ENCODE measurements at regions not wholly inside any gene's neighbourhood (a gene's known extent, or its start where the extent isn't known, plus 50 kb on each side); places are given as distances from the start of the nearest gene placed in this dataset.

DNA sequence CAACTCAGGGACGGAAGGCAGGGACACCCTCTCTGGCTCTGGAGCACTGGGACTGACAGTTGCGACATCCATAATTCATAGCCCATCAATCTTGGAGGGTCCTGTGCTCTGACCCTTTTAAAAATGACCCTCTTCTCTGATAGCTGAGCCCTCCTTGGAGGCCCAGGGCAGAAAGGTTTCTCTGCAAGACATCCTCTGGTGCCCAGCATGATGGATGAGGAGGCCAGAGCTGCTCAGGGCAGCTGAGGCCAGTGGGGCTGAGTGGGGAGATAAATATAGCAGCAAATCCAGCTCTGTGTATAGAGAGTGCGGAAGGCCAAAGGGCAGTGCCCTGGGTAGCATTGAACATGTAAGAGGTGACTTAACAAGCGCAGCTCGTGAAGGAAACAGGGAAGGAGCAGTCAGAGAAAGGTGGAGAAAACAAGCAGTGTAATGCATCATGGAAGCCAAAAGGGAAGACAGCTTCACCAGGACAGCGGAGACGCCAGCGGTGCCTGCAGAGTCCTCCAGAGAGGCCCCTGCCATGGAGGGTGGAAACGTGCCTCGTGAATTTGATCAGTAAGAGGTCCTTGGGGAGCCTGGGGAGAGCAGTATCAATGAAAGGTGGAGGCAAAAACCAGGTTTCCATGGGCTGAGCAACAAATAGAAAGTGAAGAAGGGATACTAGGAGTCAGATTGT, 50.4 kb upstream of the FMOD start:
- TF ChIP-seq, protein P1, sequence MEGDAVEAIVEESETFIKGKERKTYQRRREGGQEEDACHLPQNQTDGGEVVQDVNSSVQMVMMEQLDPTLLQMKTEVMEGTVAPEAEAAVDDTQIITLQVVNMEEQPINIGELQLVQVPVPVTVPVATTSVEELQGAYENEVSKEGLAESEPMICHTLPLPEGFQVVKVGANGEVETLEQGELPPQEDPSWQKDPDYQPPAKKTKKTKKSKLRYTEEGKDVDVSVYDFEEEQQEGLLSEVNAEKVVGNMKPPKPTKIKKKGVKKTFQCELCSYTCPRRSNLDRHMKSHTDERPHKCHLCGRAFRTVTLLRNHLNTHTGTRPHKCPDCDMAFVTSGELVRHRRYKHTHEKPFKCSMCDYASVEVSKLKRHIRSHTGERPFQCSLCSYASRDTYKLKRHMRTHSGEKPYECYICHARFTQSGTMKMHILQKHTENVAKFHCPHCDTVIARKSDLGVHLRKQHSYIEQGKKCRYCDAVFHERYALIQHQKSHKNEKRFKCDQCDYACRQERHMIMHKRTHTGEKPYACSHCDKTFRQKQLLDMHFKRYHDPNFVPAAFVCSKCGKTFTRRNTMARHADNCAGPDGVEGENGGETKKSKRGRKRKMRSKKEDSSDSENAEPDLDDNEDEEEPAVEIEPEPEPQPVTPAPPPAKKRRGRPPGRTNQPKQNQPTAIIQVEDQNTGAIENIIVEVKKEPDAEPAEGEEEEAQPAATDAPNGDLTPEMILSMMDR (IDR thresholded peaks at IDR 0.05; ENCODE audit: insufficient read depth, low read length, severe bottlenecking) = no peak
- no peak for DNase-seq (ENCODE audit: low read depth)
- Histone ChIP-seq H3K4me3 (ENCODE audit: low read depth, low read length) (no peak overlapping the region), H3K27me3 (ENCODE audit: control insufficient read depth, insufficient read depth, low read length) (no peaks in the 10 kb centered on the region), H3K36me3 (ENCODE audit: control insufficient read depth, insufficient read depth, low read length) (no peaks in the 10 kb centered on the region)
- no peak for FAIRE-seq

DNA sequence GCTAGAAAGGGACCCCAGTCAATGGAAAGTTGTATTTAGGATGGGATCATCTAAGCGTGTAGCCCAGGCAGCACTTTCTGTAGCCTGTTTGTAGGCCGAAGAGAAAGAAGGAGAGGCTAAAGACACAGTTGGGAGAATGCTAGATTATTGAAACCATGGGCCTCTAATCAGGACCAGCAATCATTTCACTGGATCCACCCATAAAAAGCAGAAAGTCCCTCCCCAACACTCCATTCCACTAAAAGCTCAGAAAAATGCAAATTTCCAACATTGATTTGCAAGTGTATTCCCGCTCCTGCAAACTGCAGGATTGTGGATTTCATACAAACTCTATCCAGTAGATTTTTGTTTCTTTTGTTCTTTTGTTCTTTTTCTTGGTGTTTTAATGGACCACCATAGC, 51.2 kb upstream of the FMOD start:
- no peaks in the 10 kb centered on the region for H3K36me3 ChIP-seq (ENCODE audit: control insufficient read depth, insufficient read depth, low read length)
- FAIRE-seq (no peak), DNase-seq (ENCODE audit: low read depth) (no peak)
- TF ChIP-seq, protein P1 (IDR thresholded peaks at IDR 0.05; ENCODE audit: insufficient read depth, low read length, severe bottlenecking) = no peak
- no peak overlapping the region for H3K4me3 ChIP-seq (ENCODE audit: low read depth, low read length)
- H3K27me3 ChIP-seq (ENCODE audit: control insufficient read depth, insufficient read depth, low read length) = no peaks in the 10 kb centered on the region

DNA sequence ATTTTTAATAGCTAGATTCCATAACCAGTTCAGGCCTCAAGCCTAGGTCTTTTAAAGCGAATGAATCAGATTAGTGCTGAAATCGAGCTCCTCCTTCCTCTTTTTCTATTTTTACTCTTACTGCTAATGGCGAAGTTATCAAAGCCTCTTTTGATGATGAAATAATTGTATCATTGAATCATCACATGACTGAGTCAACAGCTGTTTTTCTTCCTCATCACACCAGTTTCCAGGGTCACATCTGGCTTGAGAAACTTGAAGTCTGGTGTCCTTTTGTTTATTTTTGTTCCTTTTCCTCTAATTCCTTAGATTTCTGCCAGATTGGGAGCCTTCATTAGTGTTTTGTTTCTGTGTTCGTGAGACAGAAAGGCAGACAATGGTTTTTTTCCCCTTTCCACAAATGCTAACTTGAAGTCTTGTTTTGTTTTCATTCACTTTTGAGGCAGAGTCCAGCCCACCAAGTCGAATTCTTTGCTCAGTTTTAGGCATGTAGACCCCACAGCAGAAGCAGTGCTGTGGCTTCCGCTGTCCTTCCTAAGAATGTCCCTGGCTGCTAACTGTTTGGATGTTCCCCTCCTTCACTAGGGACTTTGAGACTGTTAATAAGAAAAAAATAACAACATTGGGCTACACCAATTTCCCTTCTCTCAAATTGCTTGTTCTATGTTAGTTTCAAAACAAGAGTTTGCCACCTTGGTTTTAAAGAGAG, 51.9 kb upstream of the FMOD start:
- Histone ChIP-seq H3K36me3 (ENCODE audit: control insufficient read depth, insufficient read depth, low read length) (no peaks in the 10 kb centered on the region), H3K4me3 (ENCODE audit: low read depth, low read length) (no peak overlapping the region), H3K27me3 (ENCODE audit: control insufficient read depth, insufficient read depth, low read length) (no peaks in the 10 kb centered on the region)
- no peak for FAIRE-seq
- peak; percentile 89 for DNase-seq (ENCODE audit: low read depth)
- TF ChIP-seq, protein P1 (IDR thresholded peaks at IDR 0.05; ENCODE audit: insufficient read depth, low read length, severe bottlenecking) = no peak

DNA sequence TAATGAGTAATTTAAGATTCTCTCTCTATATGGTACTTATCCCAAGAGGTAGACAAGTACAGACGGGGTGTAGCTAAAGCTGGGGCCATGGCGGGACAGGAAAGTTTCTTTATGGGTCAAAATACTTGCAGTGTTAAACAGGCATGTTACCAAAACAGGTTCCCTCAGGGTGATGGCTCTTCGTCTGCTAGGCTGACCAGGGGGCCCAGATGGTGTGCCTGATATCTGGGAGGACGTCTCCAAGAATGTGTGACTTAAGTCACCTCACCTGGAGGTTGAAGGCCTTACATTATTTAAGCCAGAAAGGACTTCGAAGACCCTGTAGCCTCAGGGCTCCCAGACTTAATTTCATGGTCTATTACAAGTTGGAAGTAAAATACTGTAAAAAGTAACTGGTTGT, 52.7 kb upstream of the FMOD start:
- TF ChIP-seq, protein P1 (IDR thresholded peaks at IDR 0.05; ENCODE audit: insufficient read depth, low read length, severe bottlenecking) = no peak
- FAIRE-seq = no peak
- DNase-seq (ENCODE audit: low read depth) = no peak
- Histone ChIP-seq H3K36me3 (ENCODE audit: control insufficient read depth, insufficient read depth, low read length) (no peaks in the 10 kb centered on the region), H3K4me3 (ENCODE audit: low read depth, low read length) (no peak overlapping the region), H3K27me3 (ENCODE audit: control insufficient read depth, insufficient read depth, low read length) (no peaks in the 10 kb centered on the region)

DNA sequence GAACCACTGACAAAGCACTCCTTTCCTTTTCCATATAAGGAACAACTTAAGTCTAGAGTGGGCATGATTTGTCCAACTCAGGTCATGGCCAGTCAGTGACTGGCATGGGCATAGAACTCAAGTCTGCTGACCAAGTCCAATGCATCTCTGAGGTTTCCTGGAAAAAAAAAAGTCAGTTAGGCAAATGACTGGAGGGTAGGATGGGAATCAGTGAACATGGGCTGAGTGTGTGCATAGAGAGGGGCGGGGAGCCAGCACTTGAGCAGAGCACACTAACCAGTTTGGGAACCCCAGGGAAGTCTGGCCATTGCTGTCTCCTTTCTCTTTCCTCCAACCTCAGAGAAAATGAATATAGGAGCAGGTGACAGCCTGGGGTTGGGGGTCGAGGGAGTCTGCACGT, 53.6 kb upstream of the FMOD start:
- H3K27me3 ChIP-seq (ENCODE audit: control insufficient read depth, insufficient read depth, low read length) = no peaks in the 10 kb centered on the region
- no peak overlapping the region for H3K4me3 ChIP-seq (ENCODE audit: low read depth, low read length)
- TF ChIP-seq, protein P1 (IDR thresholded peaks at IDR 0.05; ENCODE audit: insufficient read depth, low read length, severe bottlenecking) = no peak
- FAIRE-seq (peak; percentile 23), DNase-seq (ENCODE audit: low read depth) (no peak)
- H3K36me3 ChIP-seq (ENCODE audit: control insufficient read depth, insufficient read depth, low read length) = no peaks in the 10 kb centered on the region

Data from bronchial epithelial cell (primary cell).